Suprapubic skin (tissue), 2 donors: ENCODE measurements at regions not wholly inside any gene's neighbourhood (a gene's known extent, or its start where the extent isn't known, plus 50 kb on each side); places are given as distances from the start of the nearest gene placed in this dataset.

Experiments
- EP300 ChIP-seq: sonication (generic); formaldehyde crosslinking; IDR thresholded peaks from one replicate; pipeline ENCODE4 v1.6.1; 2017; ENCODE audit warnings: antibody characterized with exemption
- POLR2A ChIP-seq, 2 donors: fragments of 450-650 bp; IDR thresholded peaks; one replicate each; pipeline ENCODE4 v1.6.1; 2017; ENCODE audit warnings: antibody characterized with exemption in 2 of 2, mild to moderate bottlenecking in 2 of 2, moderate library complexity in 2 of 2

DNA sequence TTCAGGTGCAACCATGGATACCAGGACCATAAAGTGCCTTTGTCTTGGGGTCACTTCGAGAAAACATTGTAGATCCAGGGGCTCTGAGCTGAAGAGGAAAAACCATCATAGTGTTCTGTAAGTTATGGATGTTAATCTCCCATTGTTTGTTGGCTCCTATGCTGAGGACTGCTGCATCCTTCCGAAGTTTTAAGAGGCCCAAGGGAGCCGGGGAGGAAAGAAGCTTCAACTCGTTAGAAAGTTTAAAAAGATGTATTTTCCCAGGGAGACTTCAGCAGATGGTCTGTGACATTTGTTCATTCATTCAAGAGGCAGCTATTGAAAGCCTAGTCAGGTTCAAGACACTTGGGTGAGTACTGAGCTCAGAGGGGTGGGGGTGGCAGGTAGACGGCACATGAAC lies 378.8 kb upstream of the TBX3 start:
- TF ChIP-seq POLR2A (IDR thresholded peaks at IDR 0.05) (no peak), EP300 (no peak)
